ENCODE measurements at regions not wholly inside any gene's neighbourhood (a gene's known extent, or its start where the extent isn't known, plus 50 kb on each side); places are given as distances from the start of the nearest gene placed in this dataset.

DNA sequence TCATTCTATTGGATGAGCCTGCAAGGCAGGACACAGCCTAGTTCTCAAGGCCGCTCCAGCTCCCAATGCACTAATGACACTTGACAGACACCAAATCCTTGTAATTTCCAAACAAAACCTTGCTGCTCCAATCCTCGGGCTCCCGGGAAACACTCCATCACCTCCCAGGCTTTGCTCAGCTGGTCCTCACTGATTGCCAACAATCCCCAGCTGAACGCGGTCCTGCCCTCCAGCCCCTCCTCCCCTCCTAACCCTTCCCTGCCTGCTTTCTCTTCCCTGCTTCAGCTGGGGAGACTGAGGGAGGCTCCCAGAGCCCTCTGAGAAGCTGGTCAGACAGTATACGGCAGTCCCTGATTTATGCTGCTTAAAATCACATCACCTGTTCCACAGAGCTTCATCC, 114.4 kb upstream of the TNR start:
- Histone ChIP-seq H3K4me1 (ENCODE audit: insufficient read depth, low read length, poor library complexity, severe bottlenecking) (no peaks in the 10 kb centered on the region), H3K27me3 (replicated peaks; ENCODE audit: insufficient read depth, low read depth, low read length, poor library complexity) (peaks cover 4% of the 10 kb centered on the region), H3K36me3 (ENCODE audit: insufficient read depth, low read length, poor library complexity, severe bottlenecking) (no peaks in the 10 kb centered on the region), H3K27ac (ENCODE audit: low read depth, low read length, poor library complexity, severe bottlenecking) (no peak overlapping the region), H3K9me3 (ENCODE audit: low read depth, low read length, poor library complexity, severe bottlenecking) (no peaks in the 10 kb centered on the region), H3K4me3 (ENCODE audit: low read depth, low read length, poor library complexity, severe bottlenecking) (no peak overlapping the region)
- no peak for DNase-seq (ENCODE audit: low spot score)
- intact Hi-C loops (cut with micrococcal nuclease; ENCODE audit: unreplicated experiment), result no loop called here
- ChIA-PET CTCF (no interaction called here), POLR2A (ENCODE audit: low non-redundant PET) (no interaction called here)
- TF ChIP-seq EZH2 (IDR thresholded peaks at IDR 0.05; ENCODE audit: borderline replicate concordance, low read depth, low read length, poor library complexity, severe bottlenecking), result no peak
- TF ChIP-seq, protein P1, sequence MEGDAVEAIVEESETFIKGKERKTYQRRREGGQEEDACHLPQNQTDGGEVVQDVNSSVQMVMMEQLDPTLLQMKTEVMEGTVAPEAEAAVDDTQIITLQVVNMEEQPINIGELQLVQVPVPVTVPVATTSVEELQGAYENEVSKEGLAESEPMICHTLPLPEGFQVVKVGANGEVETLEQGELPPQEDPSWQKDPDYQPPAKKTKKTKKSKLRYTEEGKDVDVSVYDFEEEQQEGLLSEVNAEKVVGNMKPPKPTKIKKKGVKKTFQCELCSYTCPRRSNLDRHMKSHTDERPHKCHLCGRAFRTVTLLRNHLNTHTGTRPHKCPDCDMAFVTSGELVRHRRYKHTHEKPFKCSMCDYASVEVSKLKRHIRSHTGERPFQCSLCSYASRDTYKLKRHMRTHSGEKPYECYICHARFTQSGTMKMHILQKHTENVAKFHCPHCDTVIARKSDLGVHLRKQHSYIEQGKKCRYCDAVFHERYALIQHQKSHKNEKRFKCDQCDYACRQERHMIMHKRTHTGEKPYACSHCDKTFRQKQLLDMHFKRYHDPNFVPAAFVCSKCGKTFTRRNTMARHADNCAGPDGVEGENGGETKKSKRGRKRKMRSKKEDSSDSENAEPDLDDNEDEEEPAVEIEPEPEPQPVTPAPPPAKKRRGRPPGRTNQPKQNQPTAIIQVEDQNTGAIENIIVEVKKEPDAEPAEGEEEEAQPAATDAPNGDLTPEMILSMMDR (conservative IDR thresholded peaks at IDR 0.05; ENCODE audit: low read depth, low read length), result no peak
- no TSS peak for BruUV-seq (replicated peaks)

DNA sequence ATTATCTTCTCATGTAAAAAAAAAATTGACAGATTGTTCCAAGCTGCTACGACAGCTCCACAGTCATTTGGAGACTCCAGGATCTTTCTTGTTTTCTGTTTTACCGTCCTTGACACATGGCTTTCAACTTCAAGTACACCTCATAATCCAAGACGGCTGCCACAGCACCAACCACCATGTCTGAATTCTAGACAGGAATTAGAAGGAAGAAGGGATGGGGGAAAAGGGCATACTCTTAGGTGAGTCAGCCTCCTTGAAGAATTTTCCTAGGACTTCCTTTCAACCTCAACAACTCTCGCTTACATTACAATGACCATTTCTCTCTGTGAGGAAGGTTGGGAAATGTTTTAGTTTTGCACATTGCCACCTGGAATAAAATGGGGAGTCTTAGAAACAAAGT, 110.3 kb upstream of the TNR start:
- Histone ChIP-seq H3K4me1 (ENCODE audit: insufficient read depth, low read length, poor library complexity, severe bottlenecking) (no peaks in the 10 kb centered on the region), H3K27ac (ENCODE audit: low read depth, low read length, poor library complexity, severe bottlenecking) (no peak overlapping the region), H3K27me3 (replicated peaks; ENCODE audit: insufficient read depth, low read depth, low read length, poor library complexity) (no peaks in the 10 kb centered on the region), H3K4me3 (ENCODE audit: low read depth, low read length, poor library complexity, severe bottlenecking) (no peak overlapping the region), H3K36me3 (ENCODE audit: insufficient read depth, low read length, poor library complexity, severe bottlenecking) (no peaks in the 10 kb centered on the region), H3K9me3 (ENCODE audit: low read depth, low read length, poor library complexity, severe bottlenecking) (no peaks in the 10 kb centered on the region)
- intact Hi-C loops (cut with micrococcal nuclease; ENCODE audit: unreplicated experiment), result no loop called here
- POLR2A ChIA-PET (ENCODE audit: low non-redundant PET), result no interaction called here
- no peak for TF ChIP-seq EZH2 (IDR thresholded peaks at IDR 0.05; ENCODE audit: borderline replicate concordance, low read depth, low read length, poor library complexity, severe bottlenecking)
- TF ChIP-seq, protein P1 (conservative IDR thresholded peaks at IDR 0.05; ENCODE audit: low read depth, low read length), result no peak
- CTCF ChIA-PET, result no interaction called here
- DNase-seq (ENCODE audit: low spot score), result no peak
- BruUV-seq (replicated peaks), result no TSS peak

DNA sequence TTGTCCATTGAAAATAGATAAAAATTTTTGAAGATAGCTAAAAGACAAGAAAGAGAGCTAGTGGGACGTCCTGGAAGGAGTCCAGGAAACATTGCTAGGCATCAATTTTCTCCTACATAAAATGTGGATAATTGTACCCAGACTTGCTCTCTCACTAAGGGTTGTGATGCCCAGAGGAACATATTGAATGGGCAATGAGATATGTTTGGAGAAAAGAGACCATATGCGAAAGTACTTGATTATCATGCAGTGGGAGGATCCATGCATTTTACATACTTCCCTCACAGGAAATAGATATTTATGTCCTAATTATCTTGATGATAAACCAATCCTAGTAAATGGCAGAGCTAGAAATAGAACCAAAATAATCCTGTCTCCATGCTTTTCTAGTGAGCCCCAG, 108.4 kb upstream of the TNR start:
- Histone ChIP-seq H3K36me3 (ENCODE audit: insufficient read depth, low read length, poor library complexity, severe bottlenecking) (no peaks in the 10 kb centered on the region), H3K4me1 (ENCODE audit: insufficient read depth, low read length, poor library complexity, severe bottlenecking) (no peaks in the 10 kb centered on the region), H3K27me3 (replicated peaks; ENCODE audit: insufficient read depth, low read depth, low read length, poor library complexity) (no peaks in the 10 kb centered on the region), H3K27ac (ENCODE audit: low read depth, low read length, poor library complexity, severe bottlenecking) (no peak overlapping the region), H3K9me3 (ENCODE audit: low read depth, low read length, poor library complexity, severe bottlenecking) (no peaks in the 10 kb centered on the region), H3K4me3 (ENCODE audit: low read depth, low read length, poor library complexity, severe bottlenecking) (no peak overlapping the region)
- BruUV-seq (replicated peaks), result no TSS peak
- intact Hi-C loops (cut with micrococcal nuclease; ENCODE audit: unreplicated experiment), result no loop called here
- ChIA-PET POLR2A (ENCODE audit: low non-redundant PET) (no interaction called here), CTCF (no interaction called here)
- TF ChIP-seq EZH2 (IDR thresholded peaks at IDR 0.05; ENCODE audit: borderline replicate concordance, low read depth, low read length, poor library complexity, severe bottlenecking), result no peak
- TF ChIP-seq, protein P1 (conservative IDR thresholded peaks at IDR 0.05; ENCODE audit: low read depth, low read length), result no peak
- peak; percentile 20 for DNase-seq (ENCODE audit: low spot score)

Measured in A673 (cell line).